H1 (cell line): ENCODE measurements at regions not wholly inside any gene's neighbourhood (a gene's known extent, or its start where the extent isn't known, plus 50 kb on each side); places are given as distances from the start of the nearest gene placed in this dataset.

Source experiments
- CTCF ChIA-PET: fragments of 300-600 bp; sonication (Branson Sonifier 250); formaldehyde crosslinking; loops from one replicate; lab custom pipeline; 2021; ENCODE audit not compliant: partially characterized antibody; lab: Charles Lee
- POLR2A ChIA-PET: fragments of 300-600 bp; sonication (Branson Sonifier 250); formaldehyde crosslinking; loops from one replicate; lab custom pipeline; 2021; ENCODE audit warnings: inconsistent platforms; ENCODE audit not compliant: partially characterized antibody; lab: Charles Lee
- DNase-seq, 2 experiments: peaks; one replicate each; pipeline versions ENCODE4 v3.0.0 to v3.0.0-alpha.2; 2010 to 2022; ENCODE audit warnings: low spot score in 2 of 2, low read depth in 1 of 2, mixed read lengths in 1 of 2
- FAIRE-seq: peaks from 2 replicates; lab custom pipeline; 2011; peaks lifted over from hg19 to GRCh38; lab: Jason Lieb, UNC
- H2AFZ ChIP-seq: 2 replicates; pipeline ENCODE4 v1.8.1; 2012; ENCODE audit warnings: low read length, inconsistent platforms
- H2AK5ac ChIP-seq: 2 replicates; pipeline ENCODE4 v1.6.1; 2013; ENCODE audit warnings: low read depth, low read length
- H2BK120ac ChIP-seq: replicated peaks from 2 replicates; pipeline ENCODE3; 2013; ENCODE audit warnings: low read depth, low read length, inconsistent platforms
- H2BK12ac ChIP-seq: 2 replicates; pipeline ENCODE4 v1.6.1; 2013; ENCODE audit warnings: low read depth, low read length
- H2BK15ac ChIP-seq: 2 replicates; pipeline ENCODE4 v1.6.1; 2013; ENCODE audit warnings: low read length
- H2BK20ac ChIP-seq: 2 replicates; pipeline ENCODE4 v1.6.1; 2013; ENCODE audit warnings: low read length
- H2BK5ac ChIP-seq: 2 replicates; pipeline ENCODE4 v1.6.1; 2013; ENCODE audit warnings: low read depth, low read length
- H3K14ac ChIP-seq: 2 replicates; pipeline ENCODE4 v1.6.1; 2013; ENCODE audit warnings: inconsistent platforms; ENCODE audit not compliant: insufficient read length
- H3K18ac ChIP-seq: 2 replicates; pipeline ENCODE4 v1.6.1; 2013; ENCODE audit warnings: low read length; ENCODE audit errors: extremely low read depth
- H3K23ac ChIP-seq: 2 replicates; pipeline ENCODE4 v1.6.1; 2013; ENCODE audit warnings: inconsistent platforms; ENCODE audit not compliant: insufficient read length
- H3K23me2 ChIP-seq: 2 replicates; pipeline ENCODE4 v1.6.1; 2013; ENCODE audit warnings: low read depth, low read length
- H3K27ac ChIP-seq: 2 replicates; pipeline ENCODE4 v1.6.1; 2011; ENCODE audit warnings: low read depth, low read length, inconsistent platforms
- H3K27me3 ChIP-seq, 4 experiments: replicated peaks in 1 of 4; 1 replicate in 1 of 4; 2 replicates in 3 of 4; pipeline versions ENCODE4 v1.6.1 to v1.8.1; 2011 to 2013; ENCODE audit warnings: low read length in 3 of 4, mild to moderate bottlenecking in 3 of 4, inconsistent platforms in 2 of 4, mixed read lengths in 2 of 4, moderate library complexity in 1 of 4; ENCODE audit not compliant: control insufficient read depth in 3 of 4, insufficient read depth in 3 of 4; ENCODE audit errors: extremely low read depth in 1 of 4
- H3K36me3 ChIP-seq, 4 experiments: 2 replicates each; pipeline versions ENCODE4 v1.6.1 to v1.8.1; 2011 to 2013; ENCODE audit warnings: mild to moderate bottlenecking in 4 of 4, low read length in 3 of 4, moderate library complexity in 2 of 4, control low read depth in 1 of 4, inconsistent platforms in 1 of 4; ENCODE audit not compliant: insufficient read depth in 4 of 4, control insufficient read depth in 2 of 4
- H3K4ac ChIP-seq: replicated peaks from 2 replicates; pipeline ENCODE3; 2013; ENCODE audit warnings: low read length, low read depth, mixed read lengths, inconsistent platforms; ENCODE audit not compliant: insufficient read length
- H3K4me1 ChIP-seq, 4 experiments: replicated peaks in 1 of 4; 1 replicate in 1 of 4; 2 replicates in 3 of 4; pipeline versions ENCODE4 v1.6.1 to v1.8.1; 2011 to 2013; ENCODE audit warnings: low read length in 3 of 4, inconsistent platforms in 2 of 4, mixed read lengths in 1 of 4; ENCODE audit not compliant: insufficient read depth in 4 of 4, control insufficient read depth in 3 of 4
- H3K4me2 ChIP-seq, 2 experiments: 2 replicates each; pipeline versions ENCODE4 v1.6.1 to v1.8.1; 2011 to 2013; ENCODE audit warnings: low read depth in 2 of 2, low read length in 2 of 2, control low read depth in 1 of 2, inconsistent platforms in 1 of 2, mild to moderate bottlenecking in 1 of 2; ENCODE audit not compliant: insufficient read depth in 1 of 2
- H3K4me3 ChIP-seq, 4 experiments: fragments of 200-600, 300-600 bp in 1 of 4; sonication (generic), shearing (Covaris generic), sonication (Bioruptor Twin) in 1 of 4; 2 replicates each; pipeline versions ENCODE4 v1.5.1 to v1.8.1; 2011 to 2016; ENCODE audit warnings: low read length in 4 of 4, low read depth in 3 of 4, control low read depth in 2 of 4, inconsistent platforms in 2 of 4, mild to moderate bottlenecking in 2 of 4, mixed read lengths in 1 of 4, moderate library complexity in 1 of 4; ENCODE audit not compliant: insufficient read depth in 2 of 4; ENCODE audit errors: extremely low read depth in 1 of 4
- H3K56ac ChIP-seq: replicated peaks from 2 replicates; pipeline ENCODE3; 2013; ENCODE audit warnings: low read depth, mild to moderate bottlenecking, mixed read lengths, low read length, inconsistent platforms; ENCODE audit not compliant: insufficient read length
- H3K79me1 ChIP-seq: 2 replicates; pipeline ENCODE4 v1.6.1; 2013; ENCODE audit warnings: low read depth, low read length, control low read depth
- H3K79me2 ChIP-seq, 2 experiments: 2 replicates each; pipeline versions ENCODE4 v1.6.1 to v1.8.1; 2012 to 2013; ENCODE audit warnings: low read length in 2 of 2, mild to moderate bottlenecking in 2 of 2, inconsistent platforms in 1 of 2; ENCODE audit not compliant: insufficient read depth in 2 of 2, control insufficient read depth in 1 of 2
- H3K9ac ChIP-seq, 4 experiments: replicated peaks in 1 of 4; 1 replicate in 1 of 4; 2 replicates in 3 of 4; pipeline versions ENCODE4 v1.6.1 to v1.8.1; 2011 to 2013; ENCODE audit warnings: low read depth in 3 of 4, low read length in 3 of 4, control low read depth in 2 of 4, mild to moderate bottlenecking in 2 of 4, moderate library complexity in 2 of 4, inconsistent platforms in 1 of 4; ENCODE audit errors: extremely low read depth in 1 of 4
- H3K9me3 ChIP-seq, 2 experiments: 2 replicates each; pipeline versions ENCODE4 v1.6.1 to v1.8.1; 2012 to 2013; ENCODE audit warnings: mild to moderate bottlenecking in 2 of 2, moderate library complexity in 2 of 2, control low read depth in 1 of 2, inconsistent platforms in 1 of 2, low read depth in 1 of 2, low read length in 1 of 2, mixed read lengths in 1 of 2; ENCODE audit not compliant: insufficient read depth in 2 of 2
- H4K20me1 ChIP-seq, 2 experiments: replicated peaks in 1 of 2; 2 replicates each; pipeline versions ENCODE3 to v1.8.1; 2011 to 2013; ENCODE audit warnings: inconsistent platforms in 2 of 2, low read length in 2 of 2, mild to moderate bottlenecking in 1 of 2; ENCODE audit not compliant: insufficient read depth in 2 of 2, control insufficient read depth in 1 of 2
- H4K5ac ChIP-seq: 2 replicates; pipeline ENCODE4 v1.6.1; 2013; ENCODE audit warnings: low read length, low read depth, mixed read lengths, inconsistent platforms; ENCODE audit not compliant: insufficient read length
- H4K8ac ChIP-seq: 2 replicates; pipeline ENCODE4 v1.8.0; 2013; ENCODE audit warnings: mild to moderate bottlenecking, moderate library complexity, low read length, inconsistent platforms; ENCODE audit not compliant: insufficient read depth; ENCODE audit errors: extremely low read depth
- H4K91ac ChIP-seq: replicated peaks from 2 replicates; pipeline ENCODE3; 2013; ENCODE audit warnings: low read length, mixed read lengths, inconsistent platforms; ENCODE audit not compliant: insufficient read length
- ASH2L ChIP-seq: fragments of 200-600, 300-600 bp; sonication (generic); IDR thresholded peaks from one replicate; pipeline ENCODE4 v1.7.1; 2017; ENCODE audit warnings: low read length
- BCL11A ChIP-seq, 2 experiments: IDR thresholded peaks; one replicate each; pipeline ENCODE4 v1.6.1; 2011; ENCODE audit warnings: low read depth in 2 of 2, low read length in 2 of 2, mild to moderate bottlenecking in 2 of 2
- CEBPB ChIP-seq: IDR thresholded peaks from 2 replicates; pipeline ENCODE4 v1.6.1; 2012; ENCODE audit warnings: low read depth, low read length
- EP300 ChIP-seq, 2 experiments: IDR thresholded peaks; 1 replicate in 1 of 2; 2 replicates in 1 of 2; pipeline ENCODE4 v1.6.1; 2011 to 2012; ENCODE audit warnings: low read depth in 2 of 2, low read length in 2 of 2, mild to moderate bottlenecking in 2 of 2, borderline replicate concordance in 1 of 2, inconsistent platforms in 1 of 2, moderate library complexity in 1 of 2
- HDAC6 ChIP-seq: IDR thresholded peaks from one replicate; pipeline ENCODE4 v1.7.1; 2012; ENCODE audit warnings: low read depth, mild to moderate bottlenecking, inconsistent platforms, low read length, moderate library complexity
- KDM4A ChIP-seq: IDR thresholded peaks from one replicate; pipeline ENCODE4 v1.7.1; 2012; ENCODE audit warnings: low read depth, mild to moderate bottlenecking, moderate library complexity, low read length, inconsistent platforms; ENCODE audit not compliant: severe bottlenecking
- PHF8 ChIP-seq: fragments of 200-600 bp; sonication (generic); conservative IDR thresholded peaks from 2 replicates; pipeline ENCODE4 v1.7.1; 2012; ENCODE audit warnings: low read depth, mild to moderate bottlenecking, inconsistent platforms, low read length, moderate library complexity
- RNF2 ChIP-seq: fragments of 200-900, 300-1000 bp; sonication (generic); IDR thresholded peaks from 2 replicates; pipeline ENCODE4 v1.7.1; 2016; ENCODE audit warnings: borderline replicate concordance, low read depth, mild to moderate bottlenecking, antibody characterized with exemption, low read length; ENCODE audit not compliant: poor library complexity, severe bottlenecking; ENCODE audit errors: missing control alignments
- SIX5 ChIP-seq: IDR thresholded peaks from 2 replicates; pipeline ENCODE4 v1.6.1; 2011; ENCODE audit warnings: mild to moderate bottlenecking, low read depth, low read length
- SRF ChIP-seq: IDR thresholded peaks from 2 replicates; pipeline ENCODE4 v1.6.1; 2011; ENCODE audit warnings: mild to moderate bottlenecking, low read depth, low read length, moderate library complexity
- TAF1 ChIP-seq: IDR thresholded peaks from 2 replicates; pipeline ENCODE4 v1.6.1; 2011; ENCODE audit warnings: mild to moderate bottlenecking, low read depth, low read length
- WGBS, 2 experiments: shearing (Covaris generic) in 1 of 2; methylation state at CpG; one replicate each; pipeline versions ENCODE4 v1.1.6 to v1.1.7; 2013 to 2015; ENCODE audit warnings: low lambda C conversion rate in 2 of 2, mixed read lengths in 2 of 2, inconsistent platforms in 1 of 2, low coverage in 1 of 2, missing lambda C conversion rate in 1 of 2; ENCODE audit not compliant: insufficient replicate concordance in 2 of 2, insufficient coverage in 1 of 2, insufficient read length in 1 of 2; ENCODE audit errors: extremely low coverage in 1 of 2, missing lambda C conversion rate in 1 of 2; 5-methylcytosine and 5-hydroxymethylcytosine counted together
- TF ChIP-seq, protein P1 (sequence below): IDR thresholded peaks from 2 replicates; pipeline ENCODE4 v1.6.1; 2011; ENCODE audit warnings: low read length, improper control_type of control experiment
- TF ChIP-seq, protein P2 (sequence below): IDR thresholded peaks from 2 replicates; pipeline ENCODE4 v1.6.1; 2012; ENCODE audit warnings: inconsistent platforms

GRCh38 chr21:35275776-35276175 is 226.7 kb upstream of the RUNX1 start:
- no peak overlapping the region for H2AK5ac ChIP-seq
- no peaks in the 10 kb centered on the region for H3K23me2 ChIP-seq
- no peak overlapping the region for H3K18ac ChIP-seq
- no peaks in the 10 kb centered on the region for H3K27me3 ChIP-seq
- CTCF ChIA-PET: no interaction called here
- H2BK15ac ChIP-seq: no peak overlapping the region
- H2BK20ac ChIP-seq: no peak overlapping the region
- no peak overlapping the region for H3K4ac ChIP-seq
- H3K27ac ChIP-seq: no peak overlapping the region
- no peak overlapping the region for H3K23ac ChIP-seq
- no peak overlapping the region for H3K14ac ChIP-seq
- no peak overlapping the region for H4K5ac ChIP-seq
- H3K79me1 ChIP-seq: no peaks in the 10 kb centered on the region
- no peak overlapping the region for H3K4me2 ChIP-seq
- DNase-seq: no peak
- H3K4me1 ChIP-seq: no peaks in the 10 kb centered on the region
- H4K8ac ChIP-seq: no peak overlapping the region
- H2BK120ac ChIP-seq: no peak overlapping the region
- H2BK5ac ChIP-seq: no peak overlapping the region
- H3K9me3 ChIP-seq: no peaks in the 10 kb centered on the region
- H2AFZ ChIP-seq: no peak overlapping the region
- WGBS, 2 experiments: 84% methylated on average over 3 of the region's 3 CpGs; no CpG with 5 or more reads in 1 of the 2 experiments
- no peak for FAIRE-seq
- no peak overlapping the region for H3K4me3 ChIP-seq
- no peaks in the 10 kb centered on the region for H3K79me2 ChIP-seq
- no peak overlapping the region for H3K56ac ChIP-seq
- no peaks in the 10 kb centered on the region for H4K20me1 ChIP-seq
- no peak overlapping the region for H4K91ac ChIP-seq
- POLR2A ChIA-PET: no interaction called here
- H3K36me3 ChIP-seq: no peaks in the 10 kb centered on the region
- H2BK12ac ChIP-seq: no peak overlapping the region
- H3K9ac ChIP-seq: no peak overlapping the region
- TF ChIP-seq, protein P1, sequence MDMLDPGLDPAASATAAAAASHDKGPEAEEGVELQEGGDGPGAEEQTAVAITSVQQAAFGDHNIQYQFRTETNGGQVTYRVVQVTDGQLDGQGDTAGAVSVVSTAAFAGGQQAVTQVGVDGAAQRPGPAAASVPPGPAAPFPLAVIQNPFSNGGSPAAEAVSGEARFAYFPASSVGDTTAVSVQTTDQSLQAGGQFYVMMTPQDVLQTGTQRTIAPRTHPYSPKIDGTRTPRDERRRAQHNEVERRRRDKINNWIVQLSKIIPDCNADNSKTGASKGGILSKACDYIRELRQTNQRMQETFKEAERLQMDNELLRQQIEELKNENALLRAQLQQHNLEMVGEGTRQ: no peak
- TF ChIP-seq BCL11A (IDR thresholded peaks at IDR 0.05; ENCODE audit: low read depth in 2 of 2, low read length in 2 of 2): no peak
- TF ChIP-seq EP300 (IDR thresholded peaks at IDR 0.05; ENCODE audit: borderline replicate concordance in 1 of 2, low read depth in 2 of 2, low read length in 2 of 2): no peak
- no peak for TF ChIP-seq KDM4A
- TF ChIP-seq ASH2L: no peak
- TF ChIP-seq SIX5: no peak
- TF ChIP-seq HDAC6: no peak
- TF ChIP-seq RNF2: no peak
- no peak for TF ChIP-seq TAF1
- TF ChIP-seq CEBPB: no peak
- TF ChIP-seq SRF: no peak
- TF ChIP-seq PHF8: no peak
- TF ChIP-seq, protein P2, sequence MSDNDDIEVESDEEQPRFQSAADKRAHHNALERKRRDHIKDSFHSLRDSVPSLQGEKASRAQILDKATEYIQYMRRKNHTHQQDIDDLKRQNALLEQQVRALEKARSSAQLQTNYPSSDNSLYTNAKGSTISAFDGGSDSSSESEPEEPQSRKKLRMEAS: no peak
